ENCODE measurements at regions not wholly inside any gene's neighbourhood (a gene's known extent, or its start where the extent isn't known, plus 50 kb on each side); places are given as distances from the start of the nearest gene placed in this dataset.

DNA sequence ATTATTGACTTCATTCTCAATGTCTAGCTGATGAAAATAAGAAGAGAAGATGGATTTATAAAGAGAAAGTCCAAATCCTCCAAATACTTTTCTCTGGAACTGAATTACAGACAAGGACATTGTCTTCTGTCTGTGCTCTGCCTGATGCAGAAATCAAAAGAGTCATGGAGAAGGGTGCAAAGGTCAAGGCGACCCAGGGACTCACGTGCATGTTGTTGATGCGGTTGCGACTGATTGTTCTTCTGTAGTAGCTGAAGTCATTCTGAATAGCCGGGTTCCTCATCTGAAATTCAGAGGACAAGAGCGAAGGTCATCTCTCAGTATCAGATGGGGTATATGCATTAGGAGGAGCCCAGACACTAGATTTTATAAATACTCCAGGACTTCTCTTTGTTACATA is 104.4 kb downstream of the CYRIA start:
- no peak overlapping the region for H2AFZ ChIP-seq (ENCODE audit: low read depth)
- H3K4me3 ChIP-seq (ENCODE audit: low read depth in 2 of 2, low read length in 1 of 2): no peak overlapping the region
- no peaks in the 10 kb centered on the region for H4K20me1 ChIP-seq (ENCODE audit: insufficient read depth)
- H3K36me3 ChIP-seq (replicated peaks in 1 of 2; ENCODE audit: control insufficient read depth in 1 of 2, insufficient read depth in 2 of 2, low read length in 1 of 2): no peaks in the 10 kb centered on the region
- ChIA-PET CTCF (interaction anchor here (1.1 to 1.5 kb wide), 2 partner anchors 47 to 52 kb away, joined by 3 to 7 read pairs; no protein-coding TSS in a partner anchor), POLR2A (no interaction called here)
- no peaks in the 10 kb centered on the region for H3K9me3 ChIP-seq
- WGBS (ENCODE audit: low lambda C conversion rate): 37% methylated on average over 6 of the region's 6 CpGs
- no peak overlapping the region for H3K9ac ChIP-seq
- no peaks in the 10 kb centered on the region for H3K27me3 ChIP-seq (ENCODE audit: insufficient read depth)
- H3K27ac ChIP-seq (ENCODE audit: low read depth in 2 of 2, low read length in 1 of 2): no peak overlapping the region
- no peak overlapping the region for H3K4me2 ChIP-seq
- DNase-seq: no peak
- no peaks in the 10 kb centered on the region for H3K4me1 ChIP-seq (ENCODE audit: control insufficient read depth in 1 of 2, insufficient read depth in 2 of 2, low read depth in 1 of 2, low read length in 1 of 2)
- H3F3A ChIP-seq (replicated peaks; ENCODE audit: insufficient read depth): no peaks in the 10 kb centered on the region
- TF ChIP-seq, protein P1, sequence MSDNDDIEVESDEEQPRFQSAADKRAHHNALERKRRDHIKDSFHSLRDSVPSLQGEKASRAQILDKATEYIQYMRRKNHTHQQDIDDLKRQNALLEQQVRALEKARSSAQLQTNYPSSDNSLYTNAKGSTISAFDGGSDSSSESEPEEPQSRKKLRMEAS (IDR thresholded peaks at IDR 0.05; ENCODE audit: low read depth): no peak
- TF ChIP-seq NRF1 (IDR thresholded peaks at IDR 0.05; ENCODE audit: low read depth, low read length) (no peak), TEAD4 (IDR thresholded peaks at IDR 0.05; ENCODE audit: borderline replicate concordance, insufficient read depth) (no peak), GATA2 (CRISPR knock-in tag; IDR thresholded peaks at IDR 0.05) (no peak), EP300 (IDR thresholded peaks at IDR 0.05; ENCODE audit: borderline replicate concordance in 1 of 2, low read depth in 1 of 2, low read length in 1 of 2) (no peak), JUND (IDR thresholded peaks at IDR 0.05) (no peak), RXRA (IDR thresholded peaks at IDR 0.05; ENCODE audit: borderline replicate concordance, low read depth) (no peak), SIN3A (IDR thresholded peaks at IDR 0.05; ENCODE audit: borderline replicate concordance, low read depth, low read length) (no peak), TAF1 (IDR thresholded peaks at IDR 0.05; ENCODE audit: borderline replicate concordance, low read depth, low read length) (no peak), CHD2 (IDR thresholded peaks at IDR 0.05; ENCODE audit: low read length, partially characterized antibody) (no peak), RAD21 (IDR thresholded peaks at IDR 0.05; ENCODE audit: low read length) (no peak), RCOR1 (IDR thresholded peaks at IDR 0.05; ENCODE audit: low read length) (no peak)
- TF ChIP-seq, protein P2, sequence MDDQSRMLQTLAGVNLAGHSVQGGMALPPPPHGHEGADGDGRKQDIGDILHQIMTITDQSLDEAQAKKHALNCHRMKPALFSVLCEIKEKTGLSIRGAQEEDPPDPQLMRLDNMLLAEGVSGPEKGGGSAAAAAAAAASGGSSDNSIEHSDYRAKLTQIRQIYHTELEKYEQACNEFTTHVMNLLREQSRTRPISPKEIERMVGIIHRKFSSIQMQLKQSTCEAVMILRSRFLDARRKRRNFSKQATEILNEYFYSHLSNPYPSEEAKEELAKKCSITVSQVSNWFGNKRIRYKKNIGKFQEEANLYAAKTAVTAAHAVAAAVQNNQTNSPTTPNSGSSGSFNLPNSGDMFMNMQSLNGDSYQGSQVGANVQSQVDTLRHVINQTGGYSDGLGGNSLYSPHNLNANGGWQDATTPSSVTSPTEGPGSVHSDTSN (IDR thresholded peaks at IDR 0.05): no peak
- TF ChIP-seq, protein P3, sequence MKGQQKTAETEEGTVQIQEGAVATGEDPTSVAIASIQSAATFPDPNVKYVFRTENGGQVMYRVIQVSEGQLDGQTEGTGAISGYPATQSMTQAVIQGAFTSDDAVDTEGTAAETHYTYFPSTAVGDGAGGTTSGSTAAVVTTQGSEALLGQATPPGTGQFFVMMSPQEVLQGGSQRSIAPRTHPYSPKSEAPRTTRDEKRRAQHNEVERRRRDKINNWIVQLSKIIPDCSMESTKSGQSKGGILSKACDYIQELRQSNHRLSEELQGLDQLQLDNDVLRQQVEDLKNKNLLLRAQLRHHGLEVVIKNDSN (IDR thresholded peaks at IDR 0.05; ENCODE audit: borderline replicate concordance, low read depth): no peak
- TF ChIP-seq, protein P4, sequence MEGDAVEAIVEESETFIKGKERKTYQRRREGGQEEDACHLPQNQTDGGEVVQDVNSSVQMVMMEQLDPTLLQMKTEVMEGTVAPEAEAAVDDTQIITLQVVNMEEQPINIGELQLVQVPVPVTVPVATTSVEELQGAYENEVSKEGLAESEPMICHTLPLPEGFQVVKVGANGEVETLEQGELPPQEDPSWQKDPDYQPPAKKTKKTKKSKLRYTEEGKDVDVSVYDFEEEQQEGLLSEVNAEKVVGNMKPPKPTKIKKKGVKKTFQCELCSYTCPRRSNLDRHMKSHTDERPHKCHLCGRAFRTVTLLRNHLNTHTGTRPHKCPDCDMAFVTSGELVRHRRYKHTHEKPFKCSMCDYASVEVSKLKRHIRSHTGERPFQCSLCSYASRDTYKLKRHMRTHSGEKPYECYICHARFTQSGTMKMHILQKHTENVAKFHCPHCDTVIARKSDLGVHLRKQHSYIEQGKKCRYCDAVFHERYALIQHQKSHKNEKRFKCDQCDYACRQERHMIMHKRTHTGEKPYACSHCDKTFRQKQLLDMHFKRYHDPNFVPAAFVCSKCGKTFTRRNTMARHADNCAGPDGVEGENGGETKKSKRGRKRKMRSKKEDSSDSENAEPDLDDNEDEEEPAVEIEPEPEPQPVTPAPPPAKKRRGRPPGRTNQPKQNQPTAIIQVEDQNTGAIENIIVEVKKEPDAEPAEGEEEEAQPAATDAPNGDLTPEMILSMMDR (IDR thresholded peaks at IDR 0.05): no peak
- TF ChIP-seq, protein P5, sequence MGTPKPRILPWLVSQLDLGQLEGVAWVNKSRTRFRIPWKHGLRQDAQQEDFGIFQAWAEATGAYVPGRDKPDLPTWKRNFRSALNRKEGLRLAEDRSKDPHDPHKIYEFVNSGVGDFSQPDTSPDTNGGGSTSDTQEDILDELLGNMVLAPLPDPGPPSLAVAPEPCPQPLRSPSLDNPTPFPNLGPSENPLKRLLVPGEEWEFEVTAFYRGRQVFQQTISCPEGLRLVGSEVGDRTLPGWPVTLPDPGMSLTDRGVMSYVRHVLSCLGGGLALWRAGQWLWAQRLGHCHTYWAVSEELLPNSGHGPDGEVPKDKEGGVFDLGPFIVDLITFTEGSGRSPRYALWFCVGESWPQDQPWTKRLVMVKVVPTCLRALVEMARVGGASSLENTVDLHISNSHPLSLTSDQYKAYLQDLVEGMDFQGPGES (IDR thresholded peaks at IDR 0.05; ENCODE audit: low read depth, low read length): no peak
- no peaks in the 10 kb centered on the region for H3K9me2 ChIP-seq
- H3K79me2 ChIP-seq (ENCODE audit: insufficient read depth): no peaks in the 10 kb centered on the region
